H9 (cell line): ENCODE measurements at regions not wholly inside any gene's neighbourhood (a gene's known extent, or its start where the extent isn't known, plus 50 kb on each side); places are given as distances from the start of the nearest gene placed in this dataset.

ENCODE experiments used
- DNase-seq: peaks from one replicate; pipeline ENCODE4 v3.0.0-alpha.2; 2017
- H2AFZ ChIP-seq: one replicate; pipeline ENCODE4 v1.6.1; 2013; ENCODE audit warnings: mild to moderate bottlenecking, low read length, control low read depth, moderate library complexity
- H2AK5ac ChIP-seq: 2 replicates; pipeline ENCODE4 v1.6.1; 2013; ENCODE audit warnings: low read length, control low read depth, mixed read lengths; ENCODE audit not compliant: insufficient read length
- H2BK120ac ChIP-seq: one replicate; pipeline ENCODE4 v1.6.1; 2013; ENCODE audit warnings: low read depth, mild to moderate bottlenecking, low read length, control low read depth, inconsistent platforms; ENCODE audit not compliant: poor library complexity, severe bottlenecking
- H2BK12ac ChIP-seq: 2 replicates; pipeline ENCODE4 v1.6.1; 2013; ENCODE audit warnings: low read length, control low read depth, mixed read lengths, low read depth; ENCODE audit not compliant: insufficient read length
- H2BK15ac ChIP-seq: 2 replicates; pipeline ENCODE4 v1.6.1; 2013; ENCODE audit warnings: low read depth, low read length, control low read depth
- H2BK20ac ChIP-seq: one replicate; pipeline ENCODE4 v1.6.1; 2013; ENCODE audit warnings: low read depth, mild to moderate bottlenecking, low read length, control low read depth, inconsistent platforms; ENCODE audit not compliant: poor library complexity, severe bottlenecking
- H2BK5ac ChIP-seq: 2 replicates; pipeline ENCODE4 v1.6.1; 2013; ENCODE audit warnings: low read length, control low read depth, mixed read lengths; ENCODE audit not compliant: insufficient read length
- H3K14ac ChIP-seq: 2 replicates; pipeline ENCODE4 v1.6.1; 2013; ENCODE audit warnings: low read length, control low read depth; ENCODE audit not compliant: insufficient read depth
- H3K18ac ChIP-seq: 2 replicates; pipeline ENCODE4 v1.6.1; 2013; ENCODE audit warnings: low read depth, mild to moderate bottlenecking, mixed read lengths, low read length, control low read depth; ENCODE audit not compliant: insufficient read length
- H3K23ac ChIP-seq: 2 replicates; pipeline ENCODE4 v1.6.1; 2013; ENCODE audit warnings: low read length, control low read depth, mixed read lengths, low read depth; ENCODE audit not compliant: insufficient read length
- H3K23me2 ChIP-seq: 2 replicates; pipeline ENCODE4 v1.6.1; 2013; ENCODE audit warnings: low read depth, mild to moderate bottlenecking, mixed read lengths, low read length, control low read depth; ENCODE audit not compliant: insufficient read length, poor library complexity, severe bottlenecking
- H3K27ac ChIP-seq: 2 replicates; pipeline ENCODE4 v1.5.1; 2013; ENCODE audit warnings: low read length, control low read depth, mixed read lengths, low read depth; ENCODE audit not compliant: insufficient read length
- H3K27me3 ChIP-seq: 2 replicates; pipeline ENCODE4 v1.6.1; 2013; ENCODE audit warnings: low read length, control low read depth, inconsistent platforms; ENCODE audit not compliant: insufficient read depth
- H3K4ac ChIP-seq: 2 replicates; pipeline ENCODE4 v1.6.1; 2013; ENCODE audit warnings: low read depth, mild to moderate bottlenecking, control low read depth, inconsistent platforms, low read length, moderate library complexity
- H3K4me1 ChIP-seq: 2 replicates; pipeline ENCODE4 v1.6.1; 2013; ENCODE audit warnings: low read length, control low read depth, inconsistent platforms; ENCODE audit not compliant: insufficient read depth
- H3K4me2 ChIP-seq: 2 replicates; pipeline ENCODE4 v1.6.1; 2013; ENCODE audit warnings: low read length, control low read depth, mixed read lengths; ENCODE audit not compliant: insufficient read length, insufficient read depth
- H3K56ac ChIP-seq: 2 replicates; pipeline ENCODE4 v1.6.1; 2013; ENCODE audit warnings: low read depth, mild to moderate bottlenecking, mixed read lengths, low read length, control low read depth; ENCODE audit not compliant: insufficient read length
- H3K79me1 ChIP-seq: 2 replicates; pipeline ENCODE4 v1.6.1; 2013; ENCODE audit warnings: low read depth, mild to moderate bottlenecking, moderate library complexity, low read length, control low read depth, inconsistent platforms; ENCODE audit not compliant: insufficient read depth, poor library complexity, severe bottlenecking
- H3K79me2 ChIP-seq: 2 replicates; pipeline ENCODE4 v1.6.1; 2013; ENCODE audit warnings: low read length, control low read depth, inconsistent platforms; ENCODE audit not compliant: insufficient read depth
- H3K9ac ChIP-seq: 2 replicates; pipeline ENCODE4 v1.6.1; 2013; ENCODE audit warnings: low read length, control low read depth, mixed read lengths; ENCODE audit not compliant: insufficient read length; ENCODE audit errors: extremely low read depth
- H3K9me3 ChIP-seq: one replicate; pipeline ENCODE4 v1.6.1; 2013; ENCODE audit warnings: low read depth, low read length, inconsistent platforms; ENCODE audit not compliant: control insufficient read depth
- H3T11ph ChIP-seq: one replicate; pipeline ENCODE4 v1.6.1; 2013; ENCODE audit warnings: mild to moderate bottlenecking, low read length, control low read depth, inconsistent platforms
- H4K20me1 ChIP-seq: one replicate; pipeline ENCODE4 v1.6.1; 2013; ENCODE audit not compliant: control insufficient read depth, insufficient read length, insufficient read depth
- H4K5ac ChIP-seq: 2 replicates; pipeline ENCODE4 v1.6.1; 2013; ENCODE audit warnings: low read depth, mild to moderate bottlenecking, mixed read lengths, low read length, control low read depth; ENCODE audit not compliant: insufficient read length
- H4K8ac ChIP-seq: replicated peaks from 2 replicates; pipeline ENCODE4 v1.6.1; 2013; ENCODE audit warnings: low read length, control low read depth, mixed read lengths, low read depth; ENCODE audit not compliant: insufficient read length
- H4K91ac ChIP-seq: 2 replicates; pipeline ENCODE4 v1.6.1; 2013; ENCODE audit warnings: low read depth, mild to moderate bottlenecking, moderate library complexity, mixed read lengths, low read length, control low read depth; ENCODE audit not compliant: insufficient read length
- H3K27ac Mint-ChIP-seq, 3 experiments: 2 replicates in 2 of 3; 3 replicates in 1 of 3; pipeline ENCODE4 v1.8.0; 2020 to 2021; ENCODE audit warnings: mixed read lengths in 3 of 3, mild to moderate bottlenecking in 1 of 3, moderate library complexity in 1 of 3
- H3K27me3 Mint-ChIP-seq: 2 replicates; pipeline ENCODE4 v1.8.0; 2021; ENCODE audit warnings: low read depth, mild to moderate bottlenecking, moderate library complexity, mixed read lengths
- H3K36me3 Mint-ChIP-seq, 3 experiments: 2 replicates in 2 of 3; 3 replicates in 1 of 3; pipeline ENCODE4 v1.8.0; 2020 to 2021; ENCODE audit warnings: low read depth in 3 of 3, mixed read lengths in 3 of 3; ENCODE audit not compliant: insufficient read depth in 1 of 3
- H3K4me1 Mint-ChIP-seq, 2 experiments: 2 replicates each; pipeline ENCODE4 v1.8.0; 2020; ENCODE audit warnings: mixed read lengths in 2 of 2
- H3K4me3 Mint-ChIP-seq, 2 experiments: 2 replicates in 1 of 2; 3 replicates in 1 of 2; pipeline ENCODE4 v1.8.0; 2020 to 2021; ENCODE audit warnings: mild to moderate bottlenecking in 2 of 2, mixed read lengths in 2 of 2, moderate library complexity in 1 of 2
- H3K9me3 Mint-ChIP-seq, 2 experiments: 2 replicates in 1 of 2; 3 replicates in 1 of 2; pipeline ENCODE4 v1.8.0; 2020; ENCODE audit warnings: mild to moderate bottlenecking in 2 of 2, mixed read lengths in 2 of 2, moderate library complexity in 1 of 2
- WGBS: extraction: QIAGEN DNeasy Blood & Tissue Kit; methylation state at CpG from one replicate; pipeline ENCODE4 v1.1.7; 2013; ENCODE audit warnings: missing lambda C conversion rate, low lambda C conversion rate, mixed read lengths; ENCODE audit not compliant: insufficient read length; ENCODE audit errors: extremely low coverage; 5-methylcytosine and 5-hydroxymethylcytosine counted together
- TF ChIP-seq, protein P1 (sequence below): fragments of 200-600 bp; sonication (generic); conservative IDR thresholded peaks from 3 replicates; pipeline ENCODE4 v1.8.0; 2021; ENCODE audit warnings: antibody characterized with exemption, mild to moderate bottlenecking

DNA sequence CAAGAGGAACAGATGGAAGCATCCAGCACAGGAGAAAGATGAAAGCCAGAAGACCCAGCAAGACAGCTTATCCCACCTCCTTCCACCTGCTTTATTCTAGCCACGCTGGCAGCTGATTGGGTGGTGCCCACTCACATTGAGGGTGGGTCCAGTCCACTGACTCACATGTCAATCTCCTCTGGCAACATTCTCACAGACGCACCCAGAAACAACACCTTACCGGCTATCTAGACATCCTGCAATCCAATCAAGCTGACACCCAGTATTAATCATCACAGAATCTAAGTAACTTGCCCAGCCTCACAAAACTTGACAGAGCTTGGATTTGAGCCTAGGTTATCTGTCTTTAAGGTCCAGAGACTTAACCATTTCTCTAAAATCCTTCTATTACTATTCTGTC is 208.9 kb downstream of the PAH start:
- Histone ChIP-seq H3K79me2 (no peaks in the 10 kb centered on the region), H2AK5ac (no peak overlapping the region), H3K9ac (no peak overlapping the region), H3T11ph (no peak overlapping the region), H2BK20ac (no peak overlapping the region), H3K4me2 (no peak overlapping the region), H3K27ac (no peak overlapping the region), H3K56ac (no peak overlapping the region), H3K27me3 (no peaks in the 10 kb centered on the region), H4K5ac (peak overlapping the region; percentile 38), H4K91ac (no peak overlapping the region), H2AFZ (no peak overlapping the region), H3K4me1 (no peaks in the 10 kb centered on the region), H4K20me1 (no peaks in the 10 kb centered on the region), H3K14ac (no peak overlapping the region), H2BK15ac (no peak overlapping the region), H2BK120ac (no peak overlapping the region), H3K4ac (no peak overlapping the region), H3K79me1 (no peaks in the 10 kb centered on the region), H2BK12ac (no peak overlapping the region), H2BK5ac (no peak overlapping the region), H3K23ac (no peak overlapping the region), H4K8ac (no peak overlapping the region), H3K9me3 (no peaks in the 10 kb centered on the region), H3K23me2 (no peaks in the 10 kb centered on the region), H3K18ac (no peak overlapping the region)
- DNase-seq, result no peak
- WGBS, result no CpG with 5 or more reads among the region's 3 CpGs
- no peaks in the 10 kb centered on the region for H3K9me3 Mint-ChIP-seq
- no peaks in the 10 kb centered on the region for H3K27me3 Mint-ChIP-seq
- H3K4me1 Mint-ChIP-seq, result peaks cover 4 to 5% of the 10 kb centered on the region in 2 experiments; a peak in 3 of 4 replicates
- TF ChIP-seq, protein P1, sequence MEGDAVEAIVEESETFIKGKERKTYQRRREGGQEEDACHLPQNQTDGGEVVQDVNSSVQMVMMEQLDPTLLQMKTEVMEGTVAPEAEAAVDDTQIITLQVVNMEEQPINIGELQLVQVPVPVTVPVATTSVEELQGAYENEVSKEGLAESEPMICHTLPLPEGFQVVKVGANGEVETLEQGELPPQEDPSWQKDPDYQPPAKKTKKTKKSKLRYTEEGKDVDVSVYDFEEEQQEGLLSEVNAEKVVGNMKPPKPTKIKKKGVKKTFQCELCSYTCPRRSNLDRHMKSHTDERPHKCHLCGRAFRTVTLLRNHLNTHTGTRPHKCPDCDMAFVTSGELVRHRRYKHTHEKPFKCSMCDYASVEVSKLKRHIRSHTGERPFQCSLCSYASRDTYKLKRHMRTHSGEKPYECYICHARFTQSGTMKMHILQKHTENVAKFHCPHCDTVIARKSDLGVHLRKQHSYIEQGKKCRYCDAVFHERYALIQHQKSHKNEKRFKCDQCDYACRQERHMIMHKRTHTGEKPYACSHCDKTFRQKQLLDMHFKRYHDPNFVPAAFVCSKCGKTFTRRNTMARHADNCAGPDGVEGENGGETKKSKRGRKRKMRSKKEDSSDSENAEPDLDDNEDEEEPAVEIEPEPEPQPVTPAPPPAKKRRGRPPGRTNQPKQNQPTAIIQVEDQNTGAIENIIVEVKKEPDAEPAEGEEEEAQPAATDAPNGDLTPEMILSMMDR, result no peak
- H3K27ac Mint-ChIP-seq, result no peak overlapping the region
- H3K36me3 Mint-ChIP-seq, result no peaks in the 10 kb centered on the region
- no peak overlapping the region for H3K4me3 Mint-ChIP-seq
